Stomach (tissue), 4 donors: ENCODE measurements at regions not wholly inside any gene's neighbourhood (a gene's known extent, or its start where the extent isn't known, plus 50 kb on each side); places are given as distances from the start of the nearest gene placed in this dataset.

Source experiments
- POLR2AphosphoS5 ChIP-seq, 3 donors: sonication (generic); formaldehyde crosslinking; IDR thresholded peaks; one replicate each; pipeline ENCODE4 v1.6.1; 2016; ENCODE audit warnings: antibody characterized with exemption in 3 of 3
- TF ChIP-seq, protein P1 (sequence below), 7 experiments: fragments of 450-650 bp in 4 of 7; fragments of 200-600 bp in 3 of 7; sonication (generic) in 3 of 7; IDR thresholded peaks; one replicate each; pipeline ENCODE4 v1.5.1; 2016 to 2019; ENCODE audit warnings: antibody characterized with exemption in 7 of 7, control low read depth in 2 of 7, mild to moderate bottlenecking in 1 of 7

GRCh38 chr2:118227698-118228508 is 139.6 kb downstream of the INSIG2 start:
- TF ChIP-seq, protein P1, sequence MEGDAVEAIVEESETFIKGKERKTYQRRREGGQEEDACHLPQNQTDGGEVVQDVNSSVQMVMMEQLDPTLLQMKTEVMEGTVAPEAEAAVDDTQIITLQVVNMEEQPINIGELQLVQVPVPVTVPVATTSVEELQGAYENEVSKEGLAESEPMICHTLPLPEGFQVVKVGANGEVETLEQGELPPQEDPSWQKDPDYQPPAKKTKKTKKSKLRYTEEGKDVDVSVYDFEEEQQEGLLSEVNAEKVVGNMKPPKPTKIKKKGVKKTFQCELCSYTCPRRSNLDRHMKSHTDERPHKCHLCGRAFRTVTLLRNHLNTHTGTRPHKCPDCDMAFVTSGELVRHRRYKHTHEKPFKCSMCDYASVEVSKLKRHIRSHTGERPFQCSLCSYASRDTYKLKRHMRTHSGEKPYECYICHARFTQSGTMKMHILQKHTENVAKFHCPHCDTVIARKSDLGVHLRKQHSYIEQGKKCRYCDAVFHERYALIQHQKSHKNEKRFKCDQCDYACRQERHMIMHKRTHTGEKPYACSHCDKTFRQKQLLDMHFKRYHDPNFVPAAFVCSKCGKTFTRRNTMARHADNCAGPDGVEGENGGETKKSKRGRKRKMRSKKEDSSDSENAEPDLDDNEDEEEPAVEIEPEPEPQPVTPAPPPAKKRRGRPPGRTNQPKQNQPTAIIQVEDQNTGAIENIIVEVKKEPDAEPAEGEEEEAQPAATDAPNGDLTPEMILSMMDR (IDR thresholded peaks at IDR 0.05) = no peak
- TF ChIP-seq POLR2AphosphoS5 (IDR thresholded peaks at IDR 0.05) = no peak
